ENCODE measurements at regions not wholly inside any gene's neighbourhood (a gene's known extent, or its start where the extent isn't known, plus 50 kb on each side); places are given as distances from the start of the nearest gene placed in this dataset.

DNA sequence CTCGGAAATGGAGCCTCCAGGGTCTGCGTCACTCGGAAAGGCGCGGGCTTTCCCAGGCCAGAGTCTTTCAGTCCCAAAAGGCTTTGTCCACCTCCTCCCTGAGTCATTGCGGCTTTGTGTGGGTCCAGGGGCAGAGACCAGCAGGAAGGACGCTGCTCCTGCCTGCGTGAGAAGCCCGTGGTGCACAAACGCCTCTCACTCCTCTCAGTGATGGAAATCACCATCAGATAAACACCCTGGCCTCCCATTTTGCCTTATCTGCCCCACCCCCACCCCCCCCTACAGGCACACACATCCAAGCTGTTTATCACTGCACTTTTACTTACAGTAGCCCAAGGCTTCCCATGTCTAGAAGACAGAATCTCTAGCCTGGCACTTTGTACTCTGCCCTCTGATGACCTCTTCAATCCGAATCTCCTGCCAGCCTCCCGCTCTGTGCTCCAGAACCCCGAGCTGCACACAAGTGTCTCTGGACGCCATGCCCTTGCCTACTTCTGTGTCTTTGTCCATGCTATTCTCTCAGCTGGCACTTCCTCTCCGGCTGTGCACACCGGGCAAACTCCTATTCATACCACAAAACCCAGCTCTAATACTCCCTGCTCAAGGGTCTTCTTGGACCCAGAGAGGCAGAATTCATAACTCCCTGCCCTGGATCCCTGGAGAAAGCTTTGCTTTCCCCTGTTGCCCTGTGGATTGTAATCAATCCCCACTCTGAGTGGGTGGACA lies 954.6 kb downstream of the TBC1D22A start:
- H3F3A ChIP-seq (ENCODE audit: insufficient read depth), result no peaks in the 10 kb centered on the region
- H3K9ac ChIP-seq (ENCODE audit: low read length), result no peak overlapping the region
- H3K4me3 ChIP-seq (ENCODE audit: insufficient read depth, low read length, poor library complexity, severe bottlenecking), result no peak overlapping the region
- H3K36me3 ChIP-seq (ENCODE audit: low read length), result no peaks in the 10 kb centered on the region
- H3K9me3 ChIP-seq (ENCODE audit: insufficient read depth, low read length), result no peaks in the 10 kb centered on the region
- H2AFZ ChIP-seq (ENCODE audit: low read depth, low read length, severe bottlenecking), result no peak overlapping the region
- H3K9me2 ChIP-seq (replicated peaks; ENCODE audit: insufficient read depth, low read length), result no peaks in the 10 kb centered on the region
- H4K20me1 ChIP-seq (ENCODE audit: low read depth, low read length), result no peaks in the 10 kb centered on the region
- no peak overlapping the region for H3K27ac ChIP-seq (ENCODE audit: low read depth, low read length)
- TF ChIP-seq, protein P1, sequence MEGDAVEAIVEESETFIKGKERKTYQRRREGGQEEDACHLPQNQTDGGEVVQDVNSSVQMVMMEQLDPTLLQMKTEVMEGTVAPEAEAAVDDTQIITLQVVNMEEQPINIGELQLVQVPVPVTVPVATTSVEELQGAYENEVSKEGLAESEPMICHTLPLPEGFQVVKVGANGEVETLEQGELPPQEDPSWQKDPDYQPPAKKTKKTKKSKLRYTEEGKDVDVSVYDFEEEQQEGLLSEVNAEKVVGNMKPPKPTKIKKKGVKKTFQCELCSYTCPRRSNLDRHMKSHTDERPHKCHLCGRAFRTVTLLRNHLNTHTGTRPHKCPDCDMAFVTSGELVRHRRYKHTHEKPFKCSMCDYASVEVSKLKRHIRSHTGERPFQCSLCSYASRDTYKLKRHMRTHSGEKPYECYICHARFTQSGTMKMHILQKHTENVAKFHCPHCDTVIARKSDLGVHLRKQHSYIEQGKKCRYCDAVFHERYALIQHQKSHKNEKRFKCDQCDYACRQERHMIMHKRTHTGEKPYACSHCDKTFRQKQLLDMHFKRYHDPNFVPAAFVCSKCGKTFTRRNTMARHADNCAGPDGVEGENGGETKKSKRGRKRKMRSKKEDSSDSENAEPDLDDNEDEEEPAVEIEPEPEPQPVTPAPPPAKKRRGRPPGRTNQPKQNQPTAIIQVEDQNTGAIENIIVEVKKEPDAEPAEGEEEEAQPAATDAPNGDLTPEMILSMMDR (IDR thresholded peaks at IDR 0.05; ENCODE audit: insufficient read depth, low read length, poor library complexity, severe bottlenecking), result no peak
- no peak for TF ChIP-seq EZH2phosphoT487 (conservative IDR thresholded peaks at IDR 0.05; ENCODE audit: low read length)
- H3K27me3 ChIP-seq (ENCODE audit: low read length), result no peaks in the 10 kb centered on the region
- no peak overlapping the region for H3K4me2 ChIP-seq (ENCODE audit: low read depth, low read length, poor library complexity, severe bottlenecking)
- no peaks in the 10 kb centered on the region for H3K79me2 ChIP-seq (ENCODE audit: insufficient read depth, low read length)

DNA sequence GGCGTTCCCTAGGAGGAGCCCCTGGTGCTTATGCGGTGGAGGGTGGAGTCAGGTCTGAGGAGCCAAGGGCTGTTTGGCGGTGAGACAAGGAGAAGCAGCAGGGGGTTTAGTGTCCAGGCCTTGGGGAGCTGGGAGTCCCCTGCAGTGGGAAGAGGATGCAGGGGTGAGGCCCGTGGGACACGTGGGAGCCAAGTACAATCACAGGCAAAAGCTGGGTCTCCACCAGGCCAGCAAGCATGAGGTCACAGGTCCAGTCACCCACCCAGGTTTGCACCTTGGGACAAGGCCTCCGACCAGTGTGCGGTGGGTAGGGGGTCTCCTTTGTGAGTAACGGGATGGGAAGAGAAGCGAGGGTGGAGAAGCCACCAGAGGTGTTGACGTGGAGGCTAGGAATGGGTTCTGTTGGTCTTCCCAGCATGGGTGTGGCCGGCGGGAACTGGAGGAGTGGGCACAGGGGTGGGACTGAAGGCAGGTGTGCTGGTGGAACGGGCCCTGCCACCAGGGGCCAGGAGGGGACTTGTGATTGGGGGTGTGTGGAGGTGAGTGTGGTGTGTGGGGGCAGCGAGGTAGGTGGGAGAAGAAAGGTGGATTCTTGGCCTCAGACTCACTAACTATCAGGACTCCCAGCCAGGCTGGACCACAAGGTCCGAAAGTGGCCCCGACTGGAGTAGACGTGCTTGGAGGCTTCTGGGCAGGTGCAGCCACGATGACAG lies 953.6 kb downstream of the TBC1D22A start:
- Histone ChIP-seq H3K4me3 (ENCODE audit: insufficient read depth, low read length, poor library complexity, severe bottlenecking) (no peak overlapping the region), H3K27me3 (ENCODE audit: low read length) (no peaks in the 10 kb centered on the region), H2AFZ (ENCODE audit: low read depth, low read length, severe bottlenecking) (no peak overlapping the region), H3F3A (ENCODE audit: insufficient read depth) (no peaks in the 10 kb centered on the region), H4K20me1 (ENCODE audit: low read depth, low read length) (no peaks in the 10 kb centered on the region), H3K9me2 (replicated peaks; ENCODE audit: insufficient read depth, low read length) (no peaks in the 10 kb centered on the region), H3K36me3 (ENCODE audit: low read length) (no peaks in the 10 kb centered on the region), H3K79me2 (ENCODE audit: insufficient read depth, low read length) (no peaks in the 10 kb centered on the region), H3K27ac (ENCODE audit: low read depth, low read length) (no peak overlapping the region), H3K4me2 (ENCODE audit: low read depth, low read length, poor library complexity, severe bottlenecking) (no peak overlapping the region), H3K9ac (ENCODE audit: low read length) (no peak overlapping the region), H3K9me3 (ENCODE audit: insufficient read depth, low read length) (no peaks in the 10 kb centered on the region)
- no peak for TF ChIP-seq EZH2phosphoT487 (conservative IDR thresholded peaks at IDR 0.05; ENCODE audit: low read length)
- TF ChIP-seq, protein P1 (IDR thresholded peaks at IDR 0.05; ENCODE audit: insufficient read depth, low read length, poor library complexity, severe bottlenecking), result no peak

DNA sequence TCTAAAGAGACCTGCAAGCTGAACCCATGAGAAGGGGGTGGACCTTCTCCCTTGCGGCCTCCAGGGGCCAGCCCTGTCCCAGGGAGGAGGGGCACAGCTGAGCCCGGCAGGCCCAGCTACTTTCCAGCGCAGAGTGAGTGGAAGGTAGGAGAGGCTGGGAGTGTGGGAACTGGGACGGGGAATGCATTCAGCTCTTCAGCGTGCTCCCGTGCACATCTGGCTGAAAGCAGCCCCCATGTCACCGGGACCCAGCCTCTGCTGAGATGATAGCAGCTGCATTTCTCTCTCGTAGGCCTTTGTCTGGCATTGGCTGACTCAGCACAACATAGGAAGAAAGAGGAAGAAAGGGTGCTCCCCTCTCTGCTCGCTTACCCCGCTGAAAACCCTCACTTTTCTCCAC lies 951.5 kb downstream of the TBC1D22A start:
- TF ChIP-seq, protein P1 (IDR thresholded peaks at IDR 0.05; ENCODE audit: insufficient read depth, low read length, poor library complexity, severe bottlenecking), result no peak
- no peak for TF ChIP-seq EZH2phosphoT487 (conservative IDR thresholded peaks at IDR 0.05; ENCODE audit: low read length)

More for the DNA sequence above, 951.5 kb downstream of the TBC1D22A start:
- Histone ChIP-seq H2AFZ (ENCODE audit: low read depth, low read length, severe bottlenecking) (no peak overlapping the region), H3K9ac (ENCODE audit: low read length) (no peak overlapping the region), H3K4me2 (ENCODE audit: low read depth, low read length, poor library complexity, severe bottlenecking) (no peak overlapping the region), H3F3A (ENCODE audit: insufficient read depth) (no peaks in the 10 kb centered on the region), H3K9me3 (ENCODE audit: insufficient read depth, low read length) (no peaks in the 10 kb centered on the region), H3K27me3 (ENCODE audit: low read length) (no peaks in the 10 kb centered on the region), H3K36me3 (ENCODE audit: low read length) (no peaks in the 10 kb centered on the region), H4K20me1 (ENCODE audit: low read depth, low read length) (no peaks in the 10 kb centered on the region), H3K4me3 (ENCODE audit: insufficient read depth, low read length, poor library complexity, severe bottlenecking) (no peak overlapping the region), H3K79me2 (ENCODE audit: insufficient read depth, low read length) (no peaks in the 10 kb centered on the region), H3K27ac (ENCODE audit: low read depth, low read length) (no peak overlapping the region), H3K9me2 (replicated peaks; ENCODE audit: insufficient read depth, low read length) (no peaks in the 10 kb centered on the region)
